ENCODE measurements at regions not wholly inside any gene's neighbourhood (a gene's known extent, or its start where the extent isn't known, plus 50 kb on each side); places are given as distances from the start of the nearest gene placed in this dataset.

DNA sequence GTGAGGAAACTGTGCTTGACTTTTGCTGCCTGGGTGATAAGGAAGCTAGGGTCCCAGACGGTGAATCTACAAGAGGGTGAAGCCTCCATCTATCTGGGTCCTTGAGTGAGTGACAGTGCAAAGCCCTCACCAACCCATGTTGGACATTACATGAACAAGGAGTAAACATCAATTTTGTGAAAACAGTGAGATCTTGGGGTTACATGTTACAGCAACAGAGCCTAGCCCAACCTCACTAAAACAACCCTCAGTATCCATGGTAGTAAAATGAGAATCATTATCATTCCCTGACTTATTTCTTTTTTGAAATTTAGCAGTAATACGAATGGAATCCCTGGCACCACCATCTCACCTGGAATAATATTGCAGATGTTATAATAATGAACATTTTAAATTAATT lies 103.4 kb downstream of the TSN start:
- Histone ChIP-seq H4K20me1 (replicated peaks; ENCODE audit: control insufficient read depth, insufficient read depth, low read length) (no peaks in the 10 kb centered on the region), H3K27ac (ENCODE audit: extremely low read depth, low read depth, low read length) (no peak overlapping the region), H2AFZ (ENCODE audit: low read depth, low read length) (no peak overlapping the region), H3K9ac (ENCODE audit: insufficient read depth in 1 of 2, low read depth in 2 of 2, low read length in 2 of 2) (no peak overlapping the region), H3K9me3 (replicated peaks; ENCODE audit: control insufficient read depth, insufficient read depth, low read depth, low read length) (no peaks in the 10 kb centered on the region), H3K4me2 (ENCODE audit: insufficient read depth, low read length) (no peak overlapping the region), H3K79me2 (ENCODE audit: control insufficient read depth, insufficient read depth, low read length) (no peaks in the 10 kb centered on the region), H3K9me1 (ENCODE audit: control insufficient read depth, insufficient read depth, low read length) (no peaks in the 10 kb centered on the region), H3K4me1 (replicated peaks in 1 of 2; ENCODE audit: control insufficient read depth in 2 of 2, insufficient read depth in 2 of 2, low read length in 2 of 2) (peaks cover 0 to 12% of the 10 kb centered on the region in 2 experiments; a peak in 2 of 5 replicates), H3K27me3 (ENCODE audit: control insufficient read depth in 2 of 2, insufficient read depth in 2 of 2, low read length in 2 of 2) (no peaks in the 10 kb centered on the region), H3K36me3 (ENCODE audit: control insufficient read depth, insufficient read depth, low read length) (no peaks in the 10 kb centered on the region), H3K4me3 (no peak overlapping the region)
- intact Hi-C loops (cut with micrococcal nuclease): no loop called here
- in situ Hi-C loops (cut with MboI): no loop called here
- ChIA-PET POLR2A (no interaction called here), CTCF (ENCODE audit: low intra/inter-chr PET ratio) (no interaction called here)
- no peak for DNase-seq (ENCODE audit: extremely low read depth in 1 of 4, low spot score in 3 of 4)
- no peak for FAIRE-seq
- ATAC-seq: no peak
- TF ChIP-seq TCF7L2 (IDR thresholded peaks at IDR 0.05; ENCODE audit: low read depth, low read length) (no peak), ZNF12 (CRISPR knock-in tag; IDR thresholded peaks at IDR 0.05) (peak; percentile 71)
- WGBS (ENCODE audit: insufficient coverage, low coverage, missing lambda C conversion rate): 4% methylated on average over 2 of the region's 2 CpGs
- BruUV-seq (replicated peaks): no TSS peak

DNA sequence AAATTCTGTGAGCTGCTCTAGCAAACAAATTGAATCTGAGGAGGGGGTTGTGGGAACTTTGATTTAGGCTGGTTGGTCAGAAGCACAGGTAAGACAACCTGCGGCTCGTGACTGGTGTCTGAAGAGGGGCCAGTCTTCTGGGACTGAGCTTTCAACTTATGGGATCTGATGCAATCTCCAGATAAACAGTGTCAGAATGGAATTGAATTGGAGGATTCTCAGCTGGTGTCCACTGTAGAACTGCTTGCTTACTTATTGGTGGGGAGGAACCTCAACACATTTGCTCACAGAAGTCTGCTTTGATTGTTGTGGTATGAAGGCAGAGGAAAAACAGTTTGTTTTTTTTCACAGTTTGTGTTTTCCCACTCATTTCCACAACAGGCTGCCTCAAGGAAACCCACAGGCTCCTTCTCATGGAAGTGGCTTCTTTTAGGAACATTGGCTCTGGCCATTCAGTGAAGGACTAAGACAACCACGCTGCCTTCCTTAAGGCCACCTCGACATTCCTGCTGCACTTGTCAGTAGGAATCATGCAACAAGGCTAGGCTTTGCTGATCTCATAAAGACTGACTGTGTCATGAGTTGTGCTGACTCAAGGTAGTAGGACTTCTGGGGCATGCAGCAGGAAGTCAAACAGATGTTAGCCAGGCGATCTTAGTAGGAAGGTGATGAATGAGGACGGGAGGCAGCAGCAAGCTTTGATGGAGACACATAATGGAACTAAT lies 104.7 kb downstream of the TSN start:
- WGBS (ENCODE audit: insufficient coverage, low coverage, missing lambda C conversion rate): 2% methylated on average over 6 of the region's 6 CpGs
- FAIRE-seq: no peak
- no peak overlapping the region for H2AFZ ChIP-seq (ENCODE audit: low read depth, low read length)
- intact Hi-C loops (cut with micrococcal nuclease) (no loop called here), in situ Hi-C loops (cut with MboI) (no loop called here)
- H3K4me3 ChIP-seq: no peak overlapping the region
- no peaks in the 10 kb centered on the region for H3K9me3 ChIP-seq (replicated peaks; ENCODE audit: control insufficient read depth, insufficient read depth, low read depth, low read length)
- H3K9ac ChIP-seq (ENCODE audit: insufficient read depth in 1 of 2, low read depth in 2 of 2, low read length in 2 of 2): no peak overlapping the region
- BruUV-seq (replicated peaks): no TSS peak
- ChIA-PET CTCF (ENCODE audit: low intra/inter-chr PET ratio) (no interaction called here), POLR2A (interaction anchor here (0.6 to 0.7 kb wide), 2 partner anchors 10 to 622 kb away, joined by 3 read pairs; no protein-coding TSS in a partner anchor)
- H3K4me2 ChIP-seq (ENCODE audit: insufficient read depth, low read length): peak overlapping the region; percentile 18; the same call in 1 of the 2 replicates
- H3K79me2 ChIP-seq (ENCODE audit: control insufficient read depth, insufficient read depth, low read length): no peaks in the 10 kb centered on the region
- H3K27me3 ChIP-seq (ENCODE audit: control insufficient read depth in 2 of 2, insufficient read depth in 2 of 2, low read length in 2 of 2): 0 out of 5 replicates have a peak, but pooled peaks cover 0 to 2% of the 10 kb centered on the region in 2 experiments
- no peaks in the 10 kb centered on the region for H3K9me1 ChIP-seq (ENCODE audit: control insufficient read depth, insufficient read depth, low read length)
- no peaks in the 10 kb centered on the region for H4K20me1 ChIP-seq (replicated peaks; ENCODE audit: control insufficient read depth, insufficient read depth, low read length)
- ATAC-seq: peak; percentile 59
- no peaks in the 10 kb centered on the region for H3K36me3 ChIP-seq (ENCODE audit: control insufficient read depth, insufficient read depth, low read length)
- H3K27ac ChIP-seq (ENCODE audit: extremely low read depth, low read depth, low read length): no peak overlapping the region
- H3K4me1 ChIP-seq (replicated peaks in 1 of 2; ENCODE audit: control insufficient read depth in 2 of 2, insufficient read depth in 2 of 2, low read length in 2 of 2): peaks cover 0 to 12% of the 10 kb centered on the region in 2 experiments; a peak in 2 of 5 replicates
- no peak for DNase-seq (ENCODE audit: extremely low read depth in 1 of 4, low spot score in 3 of 4)
- TF ChIP-seq MEIS2 (IDR thresholded peaks at IDR 0.05; ENCODE audit: partially characterized antibody) (peak; percentile 14), SMAD4 (CRISPR knock-in tag; conservative IDR thresholded peaks at IDR 0.05) (0 out of 2 replicates have a peak, but pooled peaks have one; percentile 14)
- TF ChIP-seq, protein P1, sequence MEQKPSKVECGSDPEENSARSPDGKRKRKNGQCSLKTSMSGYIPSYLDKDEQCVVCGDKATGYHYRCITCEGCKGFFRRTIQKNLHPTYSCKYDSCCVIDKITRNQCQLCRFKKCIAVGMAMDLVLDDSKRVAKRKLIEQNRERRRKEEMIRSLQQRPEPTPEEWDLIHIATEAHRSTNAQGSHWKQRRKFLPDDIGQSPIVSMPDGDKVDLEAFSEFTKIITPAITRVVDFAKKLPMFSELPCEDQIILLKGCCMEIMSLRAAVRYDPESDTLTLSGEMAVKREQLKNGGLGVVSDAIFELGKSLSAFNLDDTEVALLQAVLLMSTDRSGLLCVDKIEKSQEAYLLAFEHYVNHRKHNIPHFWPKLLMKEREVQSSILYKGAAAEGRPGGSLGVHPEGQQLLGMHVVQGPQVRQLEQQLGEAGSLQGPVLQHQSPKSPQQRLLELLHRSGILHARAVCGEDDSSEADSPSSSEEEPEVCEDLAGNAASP (IDR thresholded peaks at IDR 0.05): no peak
- TF ChIP-seq, protein P2, sequence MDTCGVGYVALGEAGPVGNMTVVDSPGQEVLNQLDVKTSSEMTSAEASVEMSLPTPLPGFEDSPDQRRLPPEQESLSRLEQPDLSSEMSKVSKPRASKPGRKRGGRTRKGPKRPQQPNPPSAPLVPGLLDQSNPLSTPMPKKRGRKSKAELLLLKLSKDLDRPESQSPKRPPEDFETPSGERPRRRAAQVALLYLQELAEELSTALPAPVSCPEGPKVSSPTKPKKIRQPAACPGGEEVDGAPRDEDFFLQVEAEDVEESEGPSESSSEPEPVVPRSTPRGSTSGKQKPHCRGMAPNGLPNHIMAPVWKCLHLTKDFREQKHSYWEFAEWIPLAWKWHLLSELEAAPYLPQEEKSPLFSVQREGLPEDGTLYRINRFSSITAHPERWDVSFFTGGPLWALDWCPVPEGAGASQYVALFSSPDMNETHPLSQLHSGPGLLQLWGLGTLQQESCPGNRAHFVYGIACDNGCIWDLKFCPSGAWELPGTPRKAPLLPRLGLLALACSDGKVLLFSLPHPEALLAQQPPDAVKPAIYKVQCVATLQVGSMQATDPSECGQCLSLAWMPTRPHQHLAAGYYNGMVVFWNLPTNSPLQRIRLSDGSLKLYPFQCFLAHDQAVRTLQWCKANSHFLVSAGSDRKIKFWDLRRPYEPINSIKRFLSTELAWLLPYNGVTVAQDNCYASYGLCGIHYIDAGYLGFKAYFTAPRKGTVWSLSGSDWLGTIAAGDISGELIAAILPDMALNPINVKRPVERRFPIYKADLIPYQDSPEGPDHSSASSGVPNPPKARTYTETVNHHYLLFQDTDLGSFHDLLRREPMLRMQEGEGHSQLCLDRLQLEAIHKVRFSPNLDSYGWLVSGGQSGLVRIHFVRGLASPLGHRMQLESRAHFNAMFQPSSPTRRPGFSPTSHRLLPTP (IDR thresholded peaks at IDR 0.05; ENCODE audit: borderline replicate concordance, extremely low read depth, insufficient read length): no peak
